RWPE2 (cell line): ENCODE measurements at regions not wholly inside any gene's neighbourhood (a gene's known extent, or its start where the extent isn't known, plus 50 kb on each side); places are given as distances from the start of the nearest gene placed in this dataset.

ENCODE experiments used
- ATAC-seq: fragments of 200-7000 bp; cut with Tn5 transposase; 3 replicates; pipeline ENCODE4 v1.9.1; 2021; ENCODE audit warnings: low read depth
- DNase-seq: peaks from one replicate; pipeline ENCODE4 v3.0.0-alpha.2; 2020; ENCODE audit warnings: low spot score
- H3K27ac ChIP-seq: fragments of 450-650 bp; 2 replicates; pipeline ENCODE4 v1.5.1; 2017; ENCODE audit warnings: mild to moderate bottlenecking; ENCODE audit not compliant: poor library complexity, severe bottlenecking
- H3K27me3 ChIP-seq: fragments of 250-450 bp; sonication (Bioruptor Pico); 2 replicates; pipeline ENCODE4 v1.5.1; 2021; ENCODE audit warnings: mild to moderate bottlenecking, moderate library complexity; ENCODE audit not compliant: insufficient read depth, poor library complexity, severe bottlenecking
- H3K36me3 ChIP-seq: fragments of 250-450 bp; sonication (Bioruptor Pico); 2 replicates; pipeline ENCODE4 v1.5.1; 2020; ENCODE audit warnings: low read depth, mild to moderate bottlenecking, moderate library complexity
- H3K4me1 ChIP-seq: fragments of 250-450 bp; sonication (Bioruptor Pico); 2 replicates; pipeline ENCODE4 v1.5.1; 2021; ENCODE audit warnings: mild to moderate bottlenecking, moderate library complexity; ENCODE audit not compliant: insufficient read depth, poor library complexity, severe bottlenecking
- H3K4me3 ChIP-seq: fragments of 250-450 bp; sonication (Bioruptor Pico); 2 replicates; pipeline ENCODE4 v1.5.1; 2021; ENCODE audit warnings: mild to moderate bottlenecking, moderate library complexity; ENCODE audit not compliant: severe bottlenecking
- H3K9me3 ChIP-seq: fragments of 250-450 bp; sonication (Bioruptor Pico); 2 replicates; pipeline ENCODE4 v1.5.1; 2021; ENCODE audit warnings: mild to moderate bottlenecking, moderate library complexity; ENCODE audit not compliant: severe bottlenecking
- TF ChIP-seq, protein P1 (sequence below): fragments of 450-650 bp; IDR thresholded peaks from one replicate; pipeline ENCODE4 v1.5.1; 2017; ENCODE audit warnings: mild to moderate bottlenecking, moderate library complexity; ENCODE audit not compliant: poor library complexity, severe bottlenecking

DNA sequence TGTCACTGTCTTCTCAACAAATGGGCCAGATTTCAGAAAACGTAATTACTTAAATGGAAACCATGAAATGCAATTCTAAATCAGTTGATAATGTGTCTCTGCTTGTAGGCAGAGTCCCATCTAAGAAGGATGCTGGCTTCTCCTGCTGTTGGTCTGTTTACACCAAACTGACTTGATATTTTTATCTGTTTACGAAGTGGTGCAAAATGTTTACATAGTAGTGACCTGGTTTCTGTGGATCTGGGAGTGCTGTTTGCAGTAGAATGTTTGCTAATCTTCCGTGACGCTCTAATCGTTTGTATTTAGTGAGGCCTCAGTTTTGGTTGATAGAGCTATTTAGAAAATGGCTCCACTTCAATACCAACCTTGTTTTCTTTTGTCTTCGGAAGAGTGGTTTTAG, 213.5 kb downstream of the VEGFC start:
- no peak for ATAC-seq
- no peak overlapping the region for H3K4me3 ChIP-seq
- no peak overlapping the region for H3K27ac ChIP-seq
- no peaks in the 10 kb centered on the region for H3K27me3 ChIP-seq
- H3K36me3 ChIP-seq: no peaks in the 10 kb centered on the region
- TF ChIP-seq, protein P1, sequence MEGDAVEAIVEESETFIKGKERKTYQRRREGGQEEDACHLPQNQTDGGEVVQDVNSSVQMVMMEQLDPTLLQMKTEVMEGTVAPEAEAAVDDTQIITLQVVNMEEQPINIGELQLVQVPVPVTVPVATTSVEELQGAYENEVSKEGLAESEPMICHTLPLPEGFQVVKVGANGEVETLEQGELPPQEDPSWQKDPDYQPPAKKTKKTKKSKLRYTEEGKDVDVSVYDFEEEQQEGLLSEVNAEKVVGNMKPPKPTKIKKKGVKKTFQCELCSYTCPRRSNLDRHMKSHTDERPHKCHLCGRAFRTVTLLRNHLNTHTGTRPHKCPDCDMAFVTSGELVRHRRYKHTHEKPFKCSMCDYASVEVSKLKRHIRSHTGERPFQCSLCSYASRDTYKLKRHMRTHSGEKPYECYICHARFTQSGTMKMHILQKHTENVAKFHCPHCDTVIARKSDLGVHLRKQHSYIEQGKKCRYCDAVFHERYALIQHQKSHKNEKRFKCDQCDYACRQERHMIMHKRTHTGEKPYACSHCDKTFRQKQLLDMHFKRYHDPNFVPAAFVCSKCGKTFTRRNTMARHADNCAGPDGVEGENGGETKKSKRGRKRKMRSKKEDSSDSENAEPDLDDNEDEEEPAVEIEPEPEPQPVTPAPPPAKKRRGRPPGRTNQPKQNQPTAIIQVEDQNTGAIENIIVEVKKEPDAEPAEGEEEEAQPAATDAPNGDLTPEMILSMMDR: no peak
- no peaks in the 10 kb centered on the region for H3K4me1 ChIP-seq
- DNase-seq: no peak
- no peaks in the 10 kb centered on the region for H3K9me3 ChIP-seq

- TF ChIP-seq, protein P1: no peak
- DNase-seq: no peak
- Histone ChIP-seq H3K27me3 (no peaks in the 10 kb centered on the region), H3K9me3 (no peaks in the 10 kb centered on the region), H3K4me3 (no peak overlapping the region), H3K36me3 (no peaks in the 10 kb centered on the region), H3K4me1 (no peaks in the 10 kb centered on the region), H3K27ac (no peak overlapping the region)
- ATAC-seq: no peak
Observed at GRCh38 chr4:176583278-176583677, 209.4 kb downstream of the VEGFC start.

- H3K4me3 ChIP-seq: no peak overlapping the region
- ATAC-seq: no peak
- DNase-seq: no peak
- H3K9me3 ChIP-seq: no peaks in the 10 kb centered on the region
- no peak overlapping the region for H3K27ac ChIP-seq
- no peaks in the 10 kb centered on the region for H3K36me3 ChIP-seq
- no peaks in the 10 kb centered on the region for H3K4me1 ChIP-seq
- no peaks in the 10 kb centered on the region for H3K27me3 ChIP-seq
- TF ChIP-seq, protein P1: no peak
Observed at GRCh38 chr4:176584031-176584606, 208.6 kb downstream of the VEGFC start.

GRCh38 chr4:176587920-176588319, 204.8 kb downstream of the VEGFC start:
- Histone ChIP-seq H3K27ac (no peak overlapping the region), H3K4me3 (no peak overlapping the region), H3K27me3 (no peaks in the 10 kb centered on the region), H3K9me3 (no peaks in the 10 kb centered on the region), H3K4me1 (no peaks in the 10 kb centered on the region), H3K36me3 (no peaks in the 10 kb centered on the region)
- ATAC-seq: no peak
- DNase-seq: no peak
- TF ChIP-seq, protein P1: no peak

- Histone ChIP-seq H3K27me3 (no peaks in the 10 kb centered on the region), H3K27ac (no peak overlapping the region), H3K9me3 (no peaks in the 10 kb centered on the region), H3K36me3 (no peaks in the 10 kb centered on the region), H3K4me3 (no peak overlapping the region), H3K4me1 (no peaks in the 10 kb centered on the region)
- TF ChIP-seq, protein P1: no peak
- no peak for DNase-seq
- no peak for ATAC-seq
Observed at GRCh38 chr4:176588436-176588835, 204.3 kb downstream of the VEGFC start.
